ENCODE measurements at regions not wholly inside any gene's neighbourhood (a gene's known extent, or its start where the extent isn't known, plus 50 kb on each side); places are given as distances from the start of the nearest gene placed in this dataset.

DNA sequence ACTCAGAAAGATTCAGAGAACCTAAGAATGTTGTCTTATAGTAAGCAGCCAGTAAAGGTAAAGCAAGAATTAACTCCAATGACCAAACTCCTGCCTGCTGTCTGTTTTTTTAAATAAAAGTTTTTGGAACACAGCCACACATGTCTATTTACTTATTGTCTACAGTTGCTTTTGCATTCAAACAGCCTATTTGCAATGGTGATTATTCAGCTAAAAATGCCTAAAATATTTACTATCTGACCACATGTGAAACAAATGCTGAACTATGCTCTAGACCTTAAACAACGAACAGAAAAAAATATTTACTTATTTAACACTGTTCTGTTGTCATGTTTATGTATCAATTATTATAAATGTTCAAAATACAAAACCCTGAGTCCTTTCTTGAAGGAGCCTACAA, 1246.6 kb downstream of the FAM181B start:
- ATAC-seq (no peak), FAIRE-seq (no peak), DNase-seq (ENCODE audit: low read depth, low spot score) (no peak)
- POLR2A ChIA-PET: no interaction called here
- Histone ChIP-seq H3K4me1 (ENCODE audit: control insufficient read depth, insufficient read depth, low read length) (no peaks in the 10 kb centered on the region), H4K20me1 (ENCODE audit: control insufficient read depth, insufficient read depth) (no peaks in the 10 kb centered on the region), H3K27me3 (replicated peaks in 1 of 2; ENCODE audit: control insufficient read depth in 2 of 2, insufficient read depth in 2 of 2, low read length in 1 of 2) (no peaks in the 10 kb centered on the region), H3K79me2 (ENCODE audit: control insufficient read depth, insufficient read depth, low read length) (no peaks in the 10 kb centered on the region), H2AFZ (ENCODE audit: control insufficient read depth, low read depth, low read length) (no peak overlapping the region), H3K9ac (ENCODE audit: control insufficient read depth, insufficient read depth, low read length) (no peak overlapping the region), H3K36me3 (ENCODE audit: control insufficient read depth in 2 of 2, insufficient read depth in 2 of 2, low read length in 1 of 2) (no peaks in the 10 kb centered on the region), H3K4me2 (ENCODE audit: control insufficient read depth, insufficient read depth) (no peak overlapping the region), H3K4me3 (no peak overlapping the region), H3K27ac (ENCODE audit: control insufficient read depth, insufficient read depth) (no peak overlapping the region), H3K9me3 (replicated peaks; ENCODE audit: control insufficient read depth, insufficient read depth, low read length) (no peaks in the 10 kb centered on the region)
- in situ Hi-C loops (cut with MboI) (no loop called here), intact Hi-C loops (cut with micrococcal nuclease; ENCODE audit: unreplicated experiment) (no loop called here)
- RAD21 ChIA-PET (ENCODE audit: unreplicated experiment): no interaction called here
- no peak for TF ChIP-seq CHD1 (IDR thresholded peaks at IDR 0.05; ENCODE audit: low read depth, low read length)
- no peak for TF ChIP-seq NFXL1 (IDR thresholded peaks at IDR 0.05; ENCODE audit: borderline replicate concordance)
- TF ChIP-seq BMI1 (IDR thresholded peaks at IDR 0.05; ENCODE audit: borderline replicate concordance): no peak
- TF ChIP-seq PML (IDR thresholded peaks at IDR 0.05; ENCODE audit: low read length): no peak
- no peak for TF ChIP-seq MEF2A (IDR thresholded peaks at IDR 0.05; ENCODE audit: insufficient read depth, low read depth, low read length)
- TF ChIP-seq MYC (IDR thresholded peaks at IDR 0.05; ENCODE audit: insufficient read depth, insufficient read length, insufficient replicate concordance, low read length, severe bottlenecking): no peak
- no peak for TF ChIP-seq EED (IDR thresholded peaks at IDR 0.05; ENCODE audit: low read depth)
- TF ChIP-seq, protein P1, sequence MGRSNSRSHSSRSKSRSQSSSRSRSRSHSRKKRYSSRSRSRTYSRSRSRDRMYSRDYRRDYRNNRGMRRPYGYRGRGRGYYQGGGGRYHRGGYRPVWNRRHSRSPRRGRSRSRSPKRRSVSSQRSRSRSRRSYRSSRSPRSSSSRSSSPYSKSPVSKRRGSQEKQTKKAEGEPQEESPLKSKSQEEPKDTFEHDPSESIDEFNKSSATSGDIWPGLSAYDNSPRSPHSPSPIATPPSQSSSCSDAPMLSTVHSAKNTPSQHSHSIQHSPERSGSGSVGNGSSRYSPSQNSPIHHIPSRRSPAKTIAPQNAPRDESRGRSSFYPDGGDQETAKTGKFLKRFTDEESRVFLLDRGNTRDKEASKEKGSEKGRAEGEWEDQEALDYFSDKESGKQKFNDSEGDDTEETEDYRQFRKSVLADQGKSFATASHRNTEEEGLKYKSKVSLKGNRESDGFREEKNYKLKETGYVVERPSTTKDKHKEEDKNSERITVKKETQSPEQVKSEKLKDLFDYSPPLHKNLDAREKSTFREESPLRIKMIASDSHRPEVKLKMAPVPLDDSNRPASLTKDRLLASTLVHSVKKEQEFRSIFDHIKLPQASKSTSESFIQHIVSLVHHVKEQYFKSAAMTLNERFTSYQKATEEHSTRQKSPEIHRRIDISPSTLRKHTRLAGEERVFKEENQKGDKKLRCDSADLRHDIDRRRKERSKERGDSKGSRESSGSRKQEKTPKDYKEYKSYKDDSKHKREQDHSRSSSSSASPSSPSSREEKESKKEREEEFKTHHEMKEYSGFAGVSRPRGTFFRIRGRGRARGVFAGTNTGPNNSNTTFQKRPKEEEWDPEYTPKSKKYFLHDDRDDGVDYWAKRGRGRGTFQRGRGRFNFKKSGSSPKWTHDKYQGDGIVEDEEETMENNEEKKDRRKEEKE (IDR thresholded peaks at IDR 0.05): no peak
- TF ChIP-seq, protein P2, sequence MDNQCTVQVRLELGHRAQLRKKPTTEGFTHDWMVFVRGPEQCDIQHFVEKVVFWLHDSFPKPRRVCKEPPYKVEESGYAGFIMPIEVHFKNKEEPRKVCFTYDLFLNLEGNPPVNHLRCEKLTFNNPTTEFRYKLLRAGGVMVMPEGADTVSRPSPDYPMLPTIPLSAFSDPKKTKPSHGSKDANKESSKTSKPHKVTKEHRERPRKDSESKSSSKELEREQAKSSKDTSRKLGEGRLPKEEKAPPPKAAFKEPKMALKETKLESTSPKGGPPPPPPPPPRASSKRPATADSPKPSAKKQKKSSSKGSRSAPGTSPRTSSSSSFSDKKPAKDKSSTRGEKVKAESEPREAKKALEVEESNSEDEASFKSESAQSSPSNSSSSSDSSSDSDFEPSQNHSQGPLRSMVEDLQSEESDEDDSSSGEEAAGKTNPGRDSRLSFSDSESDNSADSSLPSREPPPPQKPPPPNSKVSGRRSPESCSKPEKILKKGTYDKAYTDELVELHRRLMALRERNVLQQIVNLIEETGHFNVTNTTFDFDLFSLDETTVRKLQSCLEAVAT (IDR thresholded peaks at IDR 0.05): no peak
- no peak for TF ChIP-seq FOXM1 (IDR thresholded peaks at IDR 0.05; ENCODE audit: low read depth, low read length)
- TF ChIP-seq RCOR1 (conservative IDR thresholded peaks at IDR 0.05; ENCODE audit: low read depth, low read length): no peak
- no peak for TF ChIP-seq CEBPB (IDR thresholded peaks at IDR 0.05; ENCODE audit: borderline replicate concordance in 1 of 2, low read depth in 2 of 2, low read length in 2 of 2)
- no peak for TF ChIP-seq ZNF207 (IDR thresholded peaks at IDR 0.05; ENCODE audit: borderline replicate concordance)
- no peak for TF ChIP-seq YY1 (IDR thresholded peaks at IDR 0.05; ENCODE audit: low read depth, low read length)
- no peak for TF ChIP-seq POLR2AphosphoS2 (IDR thresholded peaks at IDR 0.05; ENCODE audit: low read depth, low read length)
- TF ChIP-seq LARP7 (IDR thresholded peaks at IDR 0.05): no peak
- no peak for TF ChIP-seq RUNX3 (IDR thresholded peaks at IDR 0.05; ENCODE audit: low read length)
- TF ChIP-seq FOXK2 (IDR thresholded peaks at IDR 0.05): no peak
- 0% methylated on average over 1 of the region's 1 CpG for WGBS (ENCODE audit: insufficient coverage, insufficient replicate concordance, low lambda C conversion rate, missing lambda C conversion rate)
- SMC1A ChIA-PET (ENCODE audit: uncharacterized antibody, unreplicated experiment): no interaction called here
- BruUV-seq (replicated peaks): no TSS peak
- CTCF ChIA-PET: no interaction called here
